ENCODE measurements at regions not wholly inside any gene's neighbourhood (a gene's known extent, or its start where the extent isn't known, plus 50 kb on each side); places are given as distances from the start of the nearest gene placed in this dataset.
"Not testable (repeated sequence)": the region's sequence is repeated elsewhere in the genome, so short reads cannot be mapped to it uniquely, and the experiment has no call there.

GRCh38 chr11:116687458-116688201 lies 85.2 kb downstream of the BUD13 start:
- Mint-ChIP-seq H3K4me3 (no peak overlapping the region), H3K27ac (no peak overlapping the region), H3K36me3 (ENCODE audit: low read depth) (no peaks in the 10 kb centered on the region), H3K4me1 (ENCODE audit: low read depth) (no peaks in the 10 kb centered on the region), H3K9me3 (no peaks in the 10 kb centered on the region), H3K27me3 (peaks cover 9% of the 10 kb centered on the region)
- no peak for DNase-seq

DNA sequence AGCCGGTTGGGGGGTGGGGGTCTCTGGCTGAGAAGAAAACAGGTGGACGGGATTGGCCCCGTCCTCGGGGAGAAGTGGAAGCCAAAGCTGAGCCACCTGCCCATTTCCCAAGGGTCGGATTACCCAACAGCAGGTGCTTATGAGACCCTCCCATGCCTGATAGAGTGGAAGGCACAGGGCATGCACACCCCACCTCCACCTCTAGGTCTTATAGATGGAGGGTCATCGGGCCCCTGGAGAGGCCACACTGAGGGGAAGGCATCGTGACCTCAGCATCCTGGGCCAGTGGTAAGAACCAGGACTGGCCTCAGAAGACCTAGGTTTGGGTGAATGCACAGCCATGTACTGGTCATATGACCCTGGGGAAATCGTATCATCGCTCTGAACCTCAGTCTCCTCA lies 85.9 kb downstream of the BUD13 start:
- Mint-ChIP-seq H3K9me3 (no peaks in the 10 kb centered on the region), H3K27me3 (peaks cover 9% of the 10 kb centered on the region), H3K4me3 (no peak overlapping the region), H3K4me1 (ENCODE audit: low read depth) (no peaks in the 10 kb centered on the region), H3K36me3 (ENCODE audit: low read depth) (no peaks in the 10 kb centered on the region), H3K27ac (no peak overlapping the region)
- no peak for DNase-seq

DNA sequence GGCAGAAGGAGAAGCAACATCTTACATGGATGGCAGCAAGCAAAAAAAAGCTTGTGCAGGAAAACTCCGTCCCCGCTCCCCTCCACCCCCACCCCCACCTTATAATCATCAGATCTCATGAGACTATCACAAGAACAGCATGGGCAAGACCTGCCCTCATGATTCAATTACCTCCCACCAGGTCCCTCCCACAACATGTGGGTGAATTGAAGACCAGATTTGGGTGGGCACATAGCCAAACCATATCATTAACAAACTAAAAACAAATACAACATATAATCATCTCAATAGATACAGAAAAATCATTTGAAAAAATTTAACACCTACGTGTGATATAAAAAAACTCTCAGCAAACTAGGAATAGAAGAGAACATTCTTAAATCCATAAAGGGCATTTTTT lies 88.8 kb downstream of the BUD13 start:
- Mint-ChIP-seq H3K4me1 (ENCODE audit: low read depth) (no peaks in the 10 kb centered on the region), H3K4me3 (no peak overlapping the region)

GRCh38 chr11:116680349-116681125 lies 92.2 kb downstream of the BUD13 start:
- Mint-ChIP-seq H3K4me1 (ENCODE audit: low read depth) (no peaks in the 10 kb centered on the region), H3K36me3 (ENCODE audit: low read depth) (no peaks in the 10 kb centered on the region), H3K27ac (no peak overlapping the region), H3K27me3 (peaks cover 10% of the 10 kb centered on the region), H3K9me3 (peaks cover 8% of the 10 kb centered on the region), H3K4me3 (no peak overlapping the region)
- DNase-seq: no peak

More for the DNA sequence above, 88.8 kb downstream of the BUD13 start:
- DNase-seq: no peak
- H3K9me3 Mint-ChIP-seq: no peaks in the 10 kb centered on the region
- no peaks in the 10 kb centered on the region for H3K36me3 Mint-ChIP-seq (ENCODE audit: low read depth)
- H3K27ac Mint-ChIP-seq: no peak overlapping the region
- peaks cover 9% of the 10 kb centered on the region for H3K27me3 Mint-ChIP-seq

DNA sequence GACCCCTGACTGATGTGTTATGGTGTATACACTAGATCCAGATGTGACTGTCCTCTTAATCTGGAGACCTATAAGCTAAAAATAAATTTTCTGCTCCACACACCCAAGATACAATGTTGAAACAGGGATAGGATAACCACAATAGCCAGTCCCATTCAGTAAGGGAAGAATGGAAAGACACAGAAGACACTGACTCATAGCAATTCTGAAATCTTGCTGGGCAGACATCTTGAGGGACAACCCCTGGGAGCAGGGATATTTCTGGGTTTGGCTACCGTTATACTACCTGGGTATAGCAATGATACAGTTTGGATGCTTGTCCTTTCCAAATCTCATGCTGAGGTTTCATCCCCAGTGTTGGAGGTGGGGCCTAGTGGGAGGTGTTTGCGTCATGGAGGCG lies 93.9 kb downstream of the BUD13 start:
- Mint-ChIP-seq H3K27ac (no peak overlapping the region), H3K27me3 (peaks cover 8% of the 10 kb centered on the region), H3K4me1 (ENCODE audit: low read depth) (no peaks in the 10 kb centered on the region), H3K9me3 (peaks cover 15% of the 10 kb centered on the region), H3K36me3 (ENCODE audit: low read depth) (no peaks in the 10 kb centered on the region), H3K4me3 (no peak overlapping the region)
- DNase-seq: no peak

- not testable (repeated sequence) for H3K4me1 Mint-ChIP-seq (ENCODE audit: low read depth); H3K36me3 Mint-ChIP-seq (ENCODE audit: low read depth); DNase-seq; H3K27ac Mint-ChIP-seq; H3K4me3 Mint-ChIP-seq
- Mint-ChIP-seq H3K27me3 (peaks cover 47% of the 10 kb centered on the region), H3K9me3 (peaks cover 19% of the 10 kb centered on the region)
Measured at GRCh38 chr11:116667318-116667717, 105.5 kb downstream of the BUD13 start.

- Mint-ChIP-seq H3K9me3 (peaks cover 19% of the 10 kb centered on the region), H3K27me3 (peaks cover 52% of the 10 kb centered on the region)
- H3K4me3 Mint-ChIP-seq; H3K27ac Mint-ChIP-seq; H3K36me3 Mint-ChIP-seq (ENCODE audit: low read depth); DNase-seq; H3K4me1 Mint-ChIP-seq (ENCODE audit: low read depth): not testable (repeated sequence)
Measured at GRCh38 chr11:116666673-116667249, 106.0 kb downstream of the BUD13 start.

- peaks cover 19% of the 10 kb centered on the region for H3K9me3 Mint-ChIP-seq
- no peak overlapping the region for H3K4me3 Mint-ChIP-seq
- no peak overlapping the region for H3K27ac Mint-ChIP-seq
- DNase-seq: no peak
- no peaks in the 10 kb centered on the region for H3K4me1 Mint-ChIP-seq (ENCODE audit: low read depth)
- H3K27me3 Mint-ChIP-seq: peaks cover 60% of the 10 kb centered on the region
- H3K36me3 Mint-ChIP-seq (ENCODE audit: low read depth): no peaks in the 10 kb centered on the region
Measured at GRCh38 chr11:116665523-116665922, 107.3 kb downstream of the BUD13 start.

DNA sequence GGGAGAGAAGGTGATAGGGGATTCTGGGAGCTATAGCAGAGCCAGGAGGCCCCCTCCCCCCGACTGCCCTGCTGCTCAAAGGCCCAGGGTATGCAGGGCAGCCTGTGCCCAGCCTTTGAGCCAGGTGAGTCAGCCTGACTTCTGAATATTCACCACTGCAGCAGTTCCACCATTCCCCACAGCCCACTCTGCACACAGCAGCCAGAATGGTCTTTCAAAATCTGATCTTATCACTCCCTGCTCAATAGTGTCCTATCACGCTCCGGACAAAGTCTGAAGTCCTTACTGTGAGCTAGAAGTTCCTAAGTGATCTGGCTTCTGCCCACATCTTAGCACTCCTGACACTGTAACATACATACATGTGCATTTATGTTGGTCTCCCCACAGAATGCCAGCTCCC lies 111.7 kb downstream of the BUD13 start:
- peaks cover 45% of the 10 kb centered on the region for H3K27me3 Mint-ChIP-seq
- H3K9me3 Mint-ChIP-seq: peaks cover 13% of the 10 kb centered on the region
- no peak overlapping the region for H3K27ac Mint-ChIP-seq
- no peaks in the 10 kb centered on the region for H3K4me1 Mint-ChIP-seq (ENCODE audit: low read depth)
- DNase-seq: no peak
- H3K36me3 Mint-ChIP-seq (ENCODE audit: low read depth): no peaks in the 10 kb centered on the region
- H3K4me3 Mint-ChIP-seq: no peak overlapping the region

DNA sequence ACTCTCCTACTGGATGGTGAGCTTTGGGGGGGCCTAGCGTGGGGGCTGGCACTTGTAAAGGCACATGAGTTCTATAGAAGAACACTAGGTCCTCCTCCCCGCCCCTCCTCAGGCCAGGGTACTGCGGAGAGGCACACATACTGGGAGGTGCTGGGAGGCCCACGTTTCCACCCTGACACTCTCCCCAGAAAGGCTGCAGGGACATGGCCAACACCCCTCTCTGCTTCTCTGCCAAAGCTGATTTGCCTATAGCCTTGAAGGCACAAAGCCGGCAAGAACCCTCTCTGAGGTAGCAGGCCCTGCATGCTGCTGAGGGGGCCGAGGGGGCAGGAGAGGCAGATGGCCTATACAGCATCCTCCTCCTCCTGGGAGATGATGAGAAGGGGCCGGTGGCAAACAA lies 112.8 kb downstream of the BUD13 start:
- H3K27me3 Mint-ChIP-seq: peaks cover 40% of the 10 kb centered on the region
- no peaks in the 10 kb centered on the region for H3K36me3 Mint-ChIP-seq (ENCODE audit: low read depth)
- peaks cover 9% of the 10 kb centered on the region for H3K9me3 Mint-ChIP-seq
- no peaks in the 10 kb centered on the region for H3K4me1 Mint-ChIP-seq (ENCODE audit: low read depth)
- DNase-seq: no peak
- H3K4me3 Mint-ChIP-seq: no peak overlapping the region
- no peak overlapping the region for H3K27ac Mint-ChIP-seq

- no peaks in the 10 kb centered on the region for H3K36me3 Mint-ChIP-seq (ENCODE audit: low read depth)
- no peaks in the 10 kb centered on the region for H3K4me1 Mint-ChIP-seq (ENCODE audit: low read depth)
- no peak overlapping the region for H3K27ac Mint-ChIP-seq
- no peak for DNase-seq
- peaks cover 9% of the 10 kb centered on the region for H3K9me3 Mint-ChIP-seq
- peaks cover 40% of the 10 kb centered on the region for H3K27me3 Mint-ChIP-seq
- H3K4me3 Mint-ChIP-seq: no peak overlapping the region
Measured at GRCh38 chr11:116658876-116659535, 113.8 kb downstream of the BUD13 start.

DNA sequence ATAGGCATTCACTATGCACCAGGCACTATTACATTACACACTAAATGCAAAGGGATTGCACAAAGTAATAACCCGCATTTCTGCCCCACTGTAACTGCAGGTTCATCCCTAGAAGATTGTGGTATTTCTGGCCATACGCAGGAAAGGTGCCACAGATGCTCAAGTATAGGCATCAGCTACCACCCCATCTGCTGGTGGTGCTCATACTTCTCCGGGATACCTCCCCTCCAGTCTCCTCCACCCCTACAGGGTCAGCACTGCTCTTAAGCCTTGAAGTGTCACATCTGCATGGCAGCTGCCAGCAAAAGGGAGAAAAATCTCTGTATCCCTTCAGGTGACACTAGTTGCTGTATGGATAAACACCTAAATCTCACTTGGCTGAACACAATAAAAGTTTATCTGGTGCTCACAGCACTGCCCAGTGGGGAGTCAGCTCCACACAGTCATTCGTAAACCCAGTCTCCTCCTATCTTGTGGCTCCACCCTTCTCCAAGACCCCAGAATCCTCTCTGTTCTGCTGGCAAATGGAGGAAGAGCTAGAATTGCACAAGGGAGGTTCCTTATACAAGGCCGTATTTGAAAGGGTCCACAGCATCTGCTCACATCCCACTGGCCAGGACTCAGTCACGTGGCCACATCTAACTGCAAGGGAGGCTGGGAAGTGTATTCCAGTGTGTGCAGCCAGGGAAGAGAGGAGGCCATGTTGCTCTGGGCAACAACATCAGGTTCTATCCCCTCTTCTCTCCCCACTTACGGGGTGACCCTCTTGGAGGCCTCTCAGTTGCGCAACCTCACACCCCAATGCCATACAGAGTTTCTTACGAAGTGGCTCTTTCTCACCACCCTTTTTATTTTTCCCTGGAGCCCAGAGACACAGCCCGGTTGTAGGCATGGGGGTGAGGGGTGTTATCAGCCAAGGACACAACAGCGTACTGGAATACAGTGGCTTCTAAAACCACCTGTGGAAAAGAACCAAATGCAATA lies 114.7 kb downstream of the BUD13 start:
- Mint-ChIP-seq H3K36me3 (ENCODE audit: low read depth) (no peaks in the 10 kb centered on the region), H3K27ac (no peak overlapping the region), H3K4me1 (ENCODE audit: low read depth) (no peaks in the 10 kb centered on the region), H3K27me3 (peaks cover 40% of the 10 kb centered on the region), H3K9me3 (peaks cover 7% of the 10 kb centered on the region), H3K4me3 (no peak overlapping the region)
- no peak for DNase-seq

DNA sequence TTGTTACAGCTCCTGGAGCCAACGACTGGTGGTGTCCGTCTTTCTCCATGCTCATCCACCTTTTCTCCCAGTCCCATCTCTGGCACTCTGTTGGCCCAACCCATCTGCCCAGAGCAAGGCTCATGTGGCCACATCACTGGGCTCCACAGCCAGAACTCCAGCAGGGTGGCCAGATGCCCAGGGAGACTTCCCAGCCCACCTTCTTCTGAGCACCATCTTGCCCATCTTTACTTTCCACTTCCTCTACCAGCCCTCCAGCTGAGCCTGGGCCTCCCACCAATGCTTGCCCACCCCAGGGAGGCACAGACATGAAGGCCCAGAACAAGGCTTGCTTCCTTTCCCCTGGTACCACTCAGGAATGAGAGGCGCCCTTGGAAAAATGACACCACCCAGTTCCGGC lies 116.8 kb downstream of the BUD13 start:
- H3K27me3 Mint-ChIP-seq: peaks cover 20% of the 10 kb centered on the region
- no peak for DNase-seq
- H3K36me3 Mint-ChIP-seq (ENCODE audit: low read depth): no peaks in the 10 kb centered on the region
- H3K4me3 Mint-ChIP-seq: no peak overlapping the region
- peaks cover 7% of the 10 kb centered on the region for H3K9me3 Mint-ChIP-seq
- no peak overlapping the region for H3K27ac Mint-ChIP-seq
- no peaks in the 10 kb centered on the region for H3K4me1 Mint-ChIP-seq (ENCODE audit: low read depth)

DNA sequence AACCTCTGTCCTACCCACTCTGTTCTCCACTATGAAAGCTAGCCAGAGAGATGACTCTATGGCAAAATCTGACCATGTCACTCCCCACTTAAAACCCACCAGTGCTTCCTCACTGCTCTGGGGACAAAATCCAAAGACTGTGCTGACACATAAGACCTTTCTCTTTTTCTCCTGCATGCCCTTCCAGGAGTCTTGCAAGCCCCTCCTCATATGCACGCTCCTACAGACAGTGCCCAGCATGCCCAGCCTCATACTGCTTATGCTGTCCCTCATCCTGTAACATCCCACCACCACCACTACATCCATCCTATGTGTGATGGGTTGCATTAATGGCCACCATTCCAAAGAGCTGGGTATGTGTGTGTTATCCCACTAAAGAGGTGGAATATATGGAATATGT lies 118.3 kb downstream of the BUD13 start:
- H3K4me1 Mint-ChIP-seq (ENCODE audit: low read depth): no peaks in the 10 kb centered on the region
- peaks cover 8% of the 10 kb centered on the region for H3K27me3 Mint-ChIP-seq
- no peak overlapping the region for H3K27ac Mint-ChIP-seq
- peaks cover 7% of the 10 kb centered on the region for H3K9me3 Mint-ChIP-seq
- DNase-seq: no peak
- no peaks in the 10 kb centered on the region for H3K36me3 Mint-ChIP-seq (ENCODE audit: low read depth)
- no peak overlapping the region for H3K4me3 Mint-ChIP-seq

Data from activated T-cell treated with anti-CD3 and anti-CD28 coated beads, Interleukin-2, amount 50 U/mL, for 24 hours (primary cell).